Activated CD4-positive, alpha-beta T cell treated with anti-CD3 and anti-CD28 coated beads, Interleukin-2, amount 10 ng/mL, durations not matched to agents 24 days and 14 days (primary cell): ENCODE measurements at regions not wholly inside any gene's neighbourhood (a gene's known extent, or its start where the extent isn't known, plus 50 kb on each side); places are given as distances from the start of the nearest gene placed in this dataset.

Experiments used
- DNase-seq: peaks from one replicate; pipeline ENCODE4 v3.0.0; 2022
- H3K27ac Mint-ChIP-seq: one replicate; pipeline ENCODE4 v1.8.0; 2022; ENCODE audit warnings: mild to moderate bottlenecking, mixed read lengths
- H3K27me3 Mint-ChIP-seq: one replicate; pipeline ENCODE4 v1.8.0; 2022; ENCODE audit warnings: mixed read lengths
- H3K36me3 Mint-ChIP-seq: one replicate; pipeline ENCODE4 v1.8.0; 2022; ENCODE audit warnings: low read depth, mild to moderate bottlenecking, mixed read lengths
- H3K4me1 Mint-ChIP-seq: one replicate; pipeline ENCODE4 v1.8.0; 2021; ENCODE audit warnings: mixed read lengths
- H3K4me3 Mint-ChIP-seq: one replicate; pipeline ENCODE4 v1.8.0; 2022; ENCODE audit warnings: mild to moderate bottlenecking, moderate library complexity, mixed read lengths
- H3K9me3 Mint-ChIP-seq: one replicate; pipeline ENCODE4 v1.8.0; 2021; ENCODE audit warnings: mixed read lengths
- intact Hi-C: fragments of 100-400 bp; cut with micrococcal nuclease; formaldehyde crosslinking; loops from one replicate; pipeline ENCODE4 v1.15.1; 2023

DNA sequence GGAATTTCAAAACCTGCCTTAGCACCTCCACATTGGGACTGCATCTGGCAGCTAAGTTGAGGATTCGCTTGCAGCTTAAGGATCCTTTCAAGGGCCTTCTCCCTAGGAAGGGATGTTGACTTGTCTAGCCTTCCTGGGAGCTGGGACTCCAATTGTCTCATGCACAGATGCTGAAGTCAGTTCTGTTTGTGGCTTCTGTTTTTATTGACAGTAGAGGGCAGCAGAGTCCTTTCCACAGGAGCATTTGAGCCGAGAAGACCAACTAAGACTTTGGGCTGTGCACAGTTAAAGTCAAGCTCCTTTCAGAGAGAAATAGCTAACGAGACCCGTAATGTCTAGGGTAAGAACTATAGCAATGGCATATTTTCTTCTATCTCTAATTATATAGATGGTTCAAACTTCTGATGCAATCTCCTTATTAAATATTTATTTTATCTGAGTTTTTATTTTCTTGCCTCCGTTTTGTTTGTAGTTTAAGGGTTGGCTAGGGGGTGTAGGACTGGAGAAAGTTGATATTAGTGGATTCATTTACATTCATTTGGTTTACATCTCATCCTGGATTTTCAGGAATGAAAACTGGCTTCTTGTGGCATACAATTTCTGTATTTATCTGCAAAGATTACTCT lies 59.7 kb upstream of the KBTBD8 start:
- DNase-seq, result peak; percentile 77
- Mint-ChIP-seq H3K4me3 (no peak overlapping the region), H3K9me3 (no peaks in the 10 kb centered on the region), H3K27ac (no peak overlapping the region), H3K36me3 (no peaks in the 10 kb centered on the region), H3K4me1 (no peaks in the 10 kb centered on the region), H3K27me3 (peaks cover 17% of the 10 kb centered on the region)
- intact Hi-C loops, result loop anchor here (5.0 kb wide), 1 partner anchor 1939 kb away; no protein-coding TSS in a partner anchor

DNA sequence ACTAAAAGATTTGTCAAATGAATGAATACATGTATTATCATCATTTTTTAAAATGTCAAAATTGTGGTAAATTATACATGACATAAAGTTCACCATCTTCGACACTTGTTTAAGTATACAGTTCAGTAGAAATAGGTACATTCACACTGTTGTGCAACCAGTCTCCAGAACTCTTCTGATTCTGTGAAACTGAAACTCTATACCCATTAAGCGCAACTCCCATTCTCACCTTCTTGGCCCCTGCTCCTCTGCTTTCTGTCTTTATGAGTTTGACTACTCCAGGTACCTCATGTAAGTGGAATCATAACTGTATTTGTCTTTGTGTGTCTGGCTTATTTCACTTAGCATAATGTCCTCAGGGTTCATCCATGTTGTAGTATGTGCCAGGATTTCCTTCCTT lies 50.1 kb upstream of the KBTBD8 start:
- Mint-ChIP-seq H3K9me3 (no peaks in the 10 kb centered on the region), H3K27ac (no peak overlapping the region), H3K4me3 (no peak overlapping the region), H3K27me3 (peaks cover 2% of the 10 kb centered on the region), H3K4me1 (no peaks in the 10 kb centered on the region), H3K36me3 (no peaks in the 10 kb centered on the region)
- intact Hi-C loops, result no loop called here
- no peak for DNase-seq
